Subcutaneous abdominal adipose tissue (tissue), 5 donors: ENCODE measurements at regions not wholly inside any gene's neighbourhood (a gene's known extent, or its start where the extent isn't known, plus 50 kb on each side); places are given as distances from the start of the nearest gene placed in this dataset.

ENCODE experiments used
- H3K27ac ChIP-seq: one replicate; pipeline ENCODE4 v1.7.0; 2013; ENCODE audit warnings: low read depth, mild to moderate bottlenecking, inconsistent platforms, low read length, moderate library complexity
- H3K27me3 ChIP-seq, 5 donors: one replicate each; pipeline ENCODE4 v1.7.0; 2013; ENCODE audit warnings: low read length in 5 of 5, inconsistent platforms in 1 of 5; ENCODE audit not compliant: control insufficient read depth in 5 of 5, insufficient read depth in 4 of 5
- H3K36me3 ChIP-seq, 5 donors: one replicate each; pipeline ENCODE4 v1.7.0; 2013; ENCODE audit warnings: low read length in 5 of 5; ENCODE audit not compliant: control insufficient read depth in 5 of 5, insufficient read depth in 5 of 5
- H3K4me1 ChIP-seq, 5 donors: one replicate each; pipeline ENCODE4 v1.7.0; 2013; ENCODE audit warnings: low read length in 5 of 5, mild to moderate bottlenecking in 3 of 5, moderate library complexity in 1 of 5; ENCODE audit not compliant: control insufficient read depth in 5 of 5, insufficient read depth in 5 of 5
- H3K4me3 ChIP-seq, 5 donors: one replicate each; pipeline ENCODE4 v1.7.0; 2013; ENCODE audit warnings: low read length in 5 of 5, low read depth in 1 of 5
- H3K9ac ChIP-seq, 5 donors: one replicate each; pipeline ENCODE4 v1.7.0; 2013; ENCODE audit warnings: low read length in 5 of 5, mild to moderate bottlenecking in 4 of 5, moderate library complexity in 3 of 5
- H3K9me3 ChIP-seq, 5 donors: one replicate each; pipeline ENCODE4 v1.7.0; 2013; ENCODE audit warnings: low read length in 5 of 5; ENCODE audit not compliant: control insufficient read depth in 5 of 5
- donor health status: healthy.
- donor health status: healthy.
- donor health status: healthy.
- donor health status: healthy.
- donor health status: healthy.

DNA sequence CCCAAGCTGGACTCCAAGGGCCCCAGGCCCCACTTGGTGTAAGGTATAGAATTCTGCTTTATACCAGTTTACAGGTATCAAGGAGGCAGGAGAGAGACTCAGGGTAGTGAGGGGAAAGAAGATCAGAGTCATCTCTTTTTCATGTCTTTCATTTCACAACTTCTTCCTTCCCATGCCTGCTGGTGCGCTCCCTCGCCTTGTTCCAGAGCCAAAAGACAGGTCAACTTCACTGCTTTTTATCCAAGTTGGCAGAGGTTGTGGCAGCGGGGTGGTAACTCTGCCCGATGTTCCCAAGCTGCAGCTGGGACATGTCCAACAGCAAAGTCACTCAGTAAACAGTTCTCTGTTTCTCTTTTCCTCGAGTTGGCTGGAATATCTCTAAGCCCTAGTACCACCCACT lies 86.3 kb upstream of the TCF12 start:
- no peaks in the 10 kb centered on the region for H3K9me3 ChIP-seq
- H3K36me3 ChIP-seq = no peaks in the 10 kb centered on the region
- H3K9ac ChIP-seq = peak overlapping the region in 2 of 5 donors; percentile 7 to 28
- H3K27me3 ChIP-seq = no peaks in the 10 kb centered on the region
- H3K4me1 ChIP-seq = peaks cover 0 to 47% (median 22%) of the 10 kb centered on the region in 5 donors
- H3K4me3 ChIP-seq = peak overlapping the region in 1 of 5 donors; percentile 35
- H3K27ac ChIP-seq = peak overlapping the region; percentile 57

DNA sequence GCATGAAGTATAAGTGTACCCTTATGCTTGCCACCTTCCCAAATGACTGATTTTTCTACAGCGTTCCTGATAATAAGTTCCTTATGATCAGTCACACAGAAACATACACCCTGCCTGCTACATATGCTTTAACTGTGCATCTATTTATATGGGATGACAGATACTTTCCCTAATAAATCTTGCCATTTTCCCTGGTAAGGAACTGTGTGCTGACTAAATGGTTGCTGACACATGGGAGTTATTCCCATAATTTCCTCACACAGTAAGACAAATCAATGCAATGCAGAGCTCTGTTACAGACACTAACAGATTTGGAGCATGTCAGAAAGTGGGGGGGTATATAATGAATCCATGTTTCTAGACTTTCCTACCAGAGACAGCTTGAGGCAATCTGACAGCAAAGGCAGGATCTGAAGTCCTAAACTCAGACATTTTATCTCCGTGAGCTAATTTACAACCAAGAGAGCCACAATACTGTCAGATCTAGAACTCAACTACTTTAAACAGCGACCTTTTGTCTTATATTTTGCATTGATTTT lies 86.9 kb upstream of the TCF12 start:
- H3K36me3 ChIP-seq = no peaks in the 10 kb centered on the region
- H3K27me3 ChIP-seq = no peaks in the 10 kb centered on the region
- H3K9ac ChIP-seq = peak overlapping the region in 1 of 5 donors; percentile 28
- peak overlapping the region; percentile 57 for H3K27ac ChIP-seq
- no peak overlapping the region for H3K4me3 ChIP-seq
- H3K4me1 ChIP-seq = peaks cover 0 to 44% (median 22%) of the 10 kb centered on the region in 5 donors
- no peaks in the 10 kb centered on the region for H3K9me3 ChIP-seq

DNA sequence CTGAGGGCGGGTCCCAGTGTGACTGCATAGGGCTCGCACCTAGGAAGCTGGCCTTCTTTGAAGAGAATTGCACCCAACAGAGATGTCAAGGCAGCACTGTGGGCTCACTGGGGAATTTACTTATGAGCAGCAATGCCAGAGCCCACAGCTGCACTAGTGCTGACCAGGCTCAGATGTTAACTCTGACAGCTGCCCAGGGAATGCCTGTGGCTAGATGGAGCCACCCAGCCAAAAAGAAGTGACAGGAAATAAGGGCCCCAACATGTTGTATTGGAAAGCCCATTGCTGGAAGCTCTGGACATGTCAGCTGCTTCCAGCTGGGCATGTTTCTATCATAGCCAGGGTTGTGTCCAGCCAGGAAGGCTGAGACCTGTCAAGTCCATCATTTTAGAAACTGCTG lies 90.9 kb upstream of the ZNF280D start:
- Histone ChIP-seq H3K9ac (no peak overlapping the region), H3K4me1 (peaks cover 0 to 9% (median 0%) of the 10 kb centered on the region in 5 donors), H3K27me3 (no peaks in the 10 kb centered on the region), H3K4me3 (no peak overlapping the region), H3K36me3 (no peaks in the 10 kb centered on the region), H3K27ac (no peak overlapping the region), H3K9me3 (no peaks in the 10 kb centered on the region)

DNA sequence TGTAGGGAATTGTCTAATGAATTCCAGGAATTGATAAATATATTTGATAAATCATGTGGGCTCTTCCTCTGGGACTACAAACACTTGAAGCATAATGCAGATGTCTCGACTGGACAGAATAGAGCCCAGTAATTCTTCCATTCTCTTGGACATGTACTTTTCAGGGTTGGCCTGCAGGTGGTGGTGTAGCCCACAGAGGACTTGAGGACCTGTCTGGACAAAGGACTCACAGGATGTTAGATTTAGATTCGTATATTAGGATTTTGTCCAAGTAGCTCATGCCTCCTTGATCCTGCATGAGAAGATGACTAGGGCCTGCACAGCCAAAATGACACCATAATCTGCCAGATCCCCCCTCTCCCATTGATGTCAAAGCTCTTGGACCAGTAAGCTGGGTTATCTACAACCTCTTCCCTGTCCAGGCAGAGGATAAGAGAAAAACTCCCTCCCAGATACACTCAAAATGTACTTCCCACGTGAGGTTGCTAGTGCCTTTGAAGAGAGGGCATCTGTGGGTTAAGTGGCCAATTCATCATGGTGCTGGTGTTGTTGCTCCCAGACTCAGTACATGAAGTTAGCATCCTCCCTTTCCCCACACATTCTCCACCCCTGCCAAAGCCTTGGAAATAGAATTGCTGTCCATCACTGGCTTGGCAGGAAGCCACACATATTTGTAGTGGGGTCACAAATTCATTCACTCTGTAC lies 88.6 kb upstream of the ZNF280D start:
- Histone ChIP-seq H3K9ac (no peak overlapping the region), H3K27ac (no peak overlapping the region), H3K27me3 (no peaks in the 10 kb centered on the region), H3K9me3 (no peaks in the 10 kb centered on the region), H3K4me1 (peaks cover 0 to 18% (median 3%) of the 10 kb centered on the region in 5 donors), H3K4me3 (no peak overlapping the region), H3K36me3 (no peaks in the 10 kb centered on the region)

DNA sequence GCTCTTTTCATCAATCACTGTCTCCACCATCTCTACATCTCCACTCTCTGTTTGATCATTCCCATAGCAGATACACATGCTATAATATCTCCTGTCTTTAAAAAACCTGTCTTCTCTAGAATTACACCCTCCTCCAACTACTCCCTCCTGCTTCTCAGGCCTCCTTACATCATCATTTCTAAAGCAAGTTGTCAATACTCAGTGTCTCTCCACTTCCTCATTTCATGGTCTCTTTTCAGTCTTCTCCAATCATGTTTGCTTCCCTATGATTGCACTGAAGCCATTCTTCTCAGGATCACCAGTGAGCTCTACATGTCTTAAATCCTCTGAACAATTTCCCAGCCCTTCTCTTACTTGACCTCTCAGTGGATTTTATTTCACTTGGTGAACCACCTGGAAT lies 87.0 kb upstream of the ZNF280D start:
- Histone ChIP-seq H3K27me3 (no peaks in the 10 kb centered on the region), H3K4me3 (no peak overlapping the region), H3K9ac (no peak overlapping the region), H3K9me3 (no peaks in the 10 kb centered on the region), H3K4me1 (peaks cover 0 to 21% (median 6%) of the 10 kb centered on the region in 5 donors), H3K27ac (no peak overlapping the region), H3K36me3 (no peaks in the 10 kb centered on the region)

DNA sequence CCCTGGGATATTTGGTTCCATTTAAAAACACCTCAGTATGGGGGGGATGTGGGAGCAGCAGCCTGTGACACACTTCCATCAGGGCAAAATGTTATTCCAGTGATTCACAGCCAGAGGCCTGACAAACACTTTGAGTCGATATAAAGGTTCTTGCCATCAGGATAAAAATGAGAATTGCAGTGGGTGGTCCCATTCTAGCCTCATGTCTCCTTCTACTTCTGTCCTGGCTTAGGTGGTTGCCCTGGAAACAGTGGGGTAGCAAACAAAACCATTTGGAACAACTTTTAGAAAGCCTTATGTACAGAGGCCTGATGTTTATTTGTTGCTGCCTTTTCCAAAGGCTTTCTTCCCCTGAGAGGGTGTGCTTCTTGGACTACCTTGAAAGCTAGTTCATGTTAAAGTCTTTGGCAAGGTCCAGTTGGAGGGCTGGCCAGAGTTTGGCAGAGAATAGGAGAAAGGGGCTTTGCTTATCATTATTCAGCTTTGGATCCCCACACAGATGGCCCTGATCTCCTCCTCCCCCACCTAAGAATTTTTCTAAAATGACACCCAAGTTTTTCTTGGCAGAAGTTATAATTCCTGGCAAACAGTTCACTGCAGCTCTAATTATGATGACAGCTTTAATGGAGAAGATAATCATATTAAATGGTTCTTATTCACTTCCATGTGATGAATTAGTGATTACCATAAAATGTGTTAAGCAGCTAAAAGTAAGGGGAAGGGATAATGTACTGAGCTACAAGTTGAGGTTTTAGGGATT lies 84.2 kb upstream of the ZNF280D start:
- H3K27me3 ChIP-seq = no peaks in the 10 kb centered on the region
- H3K4me1 ChIP-seq = peaks cover 0 to 32% (median 18%) of the 10 kb centered on the region in 5 donors
- H3K9ac ChIP-seq = no peak overlapping the region
- H3K4me3 ChIP-seq = no peak overlapping the region
- no peaks in the 10 kb centered on the region for H3K36me3 ChIP-seq
- H3K9me3 ChIP-seq = no peaks in the 10 kb centered on the region
- H3K27ac ChIP-seq = no peak overlapping the region

DNA sequence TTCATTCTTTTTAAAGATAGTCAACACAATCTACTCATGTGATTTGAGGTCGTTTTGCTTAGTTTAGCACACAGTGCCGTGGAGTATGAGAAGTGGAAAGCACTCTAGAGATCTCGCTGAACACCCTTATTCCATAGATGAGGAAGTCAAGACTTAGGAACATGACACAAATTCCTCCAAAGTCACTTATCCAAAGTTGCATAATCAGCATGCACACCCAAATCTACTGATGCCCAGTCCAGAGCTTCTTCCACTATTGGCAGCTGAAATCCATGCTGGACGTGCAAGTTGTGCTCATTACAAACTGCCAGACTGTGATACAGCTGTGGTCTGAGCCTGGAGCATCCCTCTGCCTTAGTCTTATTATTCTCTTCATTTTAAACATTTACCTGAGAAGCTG lies 83.5 kb upstream of the ZNF280D start:
- H3K27ac ChIP-seq = no peak overlapping the region
- no peak overlapping the region for H3K9ac ChIP-seq
- no peak overlapping the region for H3K4me3 ChIP-seq
- H3K27me3 ChIP-seq = no peaks in the 10 kb centered on the region
- no peaks in the 10 kb centered on the region for H3K9me3 ChIP-seq
- H3K4me1 ChIP-seq = peaks cover 0 to 29% (median 18%) of the 10 kb centered on the region in 5 donors
- H3K36me3 ChIP-seq = no peaks in the 10 kb centered on the region

DNA sequence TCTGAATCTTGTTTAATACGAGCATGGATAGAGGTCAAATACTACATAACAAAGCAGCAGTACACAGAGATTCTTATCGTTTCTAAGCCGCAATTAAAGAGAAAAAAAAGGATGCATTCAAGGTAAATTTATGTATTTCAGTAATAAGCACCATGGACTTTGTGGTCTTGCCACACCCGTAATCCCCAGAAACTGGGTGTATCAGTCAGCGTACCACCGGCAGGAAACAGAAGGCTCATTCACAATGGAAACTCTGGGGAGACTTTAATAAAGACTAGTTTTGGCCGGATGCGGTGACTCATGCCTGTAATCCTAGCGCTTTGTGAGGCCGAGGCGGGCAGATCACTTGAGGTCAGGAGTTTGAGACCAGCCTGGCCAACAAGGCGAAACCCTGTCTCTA lies 81.9 kb upstream of the ZNF280D start:
- Histone ChIP-seq H3K4me1 (peaks cover 0 to 23% (median 18%) of the 10 kb centered on the region in 5 donors), H3K9me3 (no peaks in the 10 kb centered on the region), H3K27me3 (no peaks in the 10 kb centered on the region), H3K9ac (no peak overlapping the region), H3K36me3 (no peaks in the 10 kb centered on the region), H3K4me3 (no peak overlapping the region), H3K27ac (no peak overlapping the region)

DNA sequence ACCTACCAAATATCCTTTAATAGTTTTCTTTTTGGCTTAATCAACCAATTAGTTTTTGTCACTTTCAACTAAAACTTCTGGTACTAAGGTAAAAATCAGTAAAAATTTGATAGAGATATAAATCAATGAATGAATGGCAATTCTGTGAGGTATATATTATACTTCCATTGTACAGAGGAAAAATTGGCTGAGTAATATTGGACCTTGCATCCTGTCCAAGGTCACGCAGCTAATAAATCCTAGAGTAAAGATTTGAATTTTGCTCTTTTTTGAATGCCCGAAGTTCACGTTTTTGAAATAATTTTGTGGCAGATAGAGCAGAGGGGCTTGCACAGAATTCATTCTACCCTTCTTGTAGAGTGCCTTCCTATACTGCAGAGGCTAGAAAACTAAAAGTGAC lies 81.1 kb upstream of the ZNF280D start:
- no peak overlapping the region for H3K4me3 ChIP-seq
- H3K9ac ChIP-seq = no peak overlapping the region
- peaks cover 0 to 4% (median 0%) of the 10 kb centered on the region in 5 donors for H3K9me3 ChIP-seq
- peaks cover 0 to 23% (median 18%) of the 10 kb centered on the region in 5 donors for H3K4me1 ChIP-seq
- no peaks in the 10 kb centered on the region for H3K36me3 ChIP-seq
- no peak overlapping the region for H3K27ac ChIP-seq
- no peaks in the 10 kb centered on the region for H3K27me3 ChIP-seq

DNA sequence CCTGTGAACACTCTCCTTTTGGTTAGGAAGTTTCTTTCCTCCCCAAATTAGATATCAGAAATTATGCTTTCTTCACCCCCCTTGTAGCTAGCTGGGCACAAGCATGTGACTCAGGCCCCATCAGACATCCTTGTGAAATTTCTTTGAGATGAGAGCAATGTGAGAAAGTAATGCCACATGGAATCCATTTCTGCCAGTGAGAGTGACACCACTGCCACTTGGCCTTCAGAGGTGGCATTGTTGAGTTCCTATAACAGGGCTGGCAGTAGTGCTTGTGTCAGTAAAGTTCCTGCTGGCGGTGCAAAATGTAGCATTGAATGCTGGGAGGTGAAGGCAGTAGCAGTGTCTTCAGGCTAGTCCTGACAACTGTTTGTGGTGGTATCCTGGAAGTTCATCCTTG lies 80.7 kb upstream of the ZNF280D start:
- Histone ChIP-seq H3K27me3 (no peaks in the 10 kb centered on the region), H3K9ac (no peak overlapping the region), H3K4me1 (peaks cover 0 to 23% (median 18%) of the 10 kb centered on the region in 5 donors), H3K9me3 (peaks cover 0 to 4% (median 0%) of the 10 kb centered on the region in 5 donors), H3K27ac (peak overlapping the region; percentile 38), H3K4me3 (no peak overlapping the region), H3K36me3 (no peaks in the 10 kb centered on the region)
